SKM-1 treated with dmso at 0.1 percent for 144 hours (cell line): ENCODE measurements at regions not wholly inside any gene's neighbourhood (a gene's known extent, or its start where the extent isn't known, plus 50 kb on each side); places are given as distances from the start of the nearest gene placed in this dataset.

Experiments used
- DNase-seq: peaks from one replicate; lab custom pipeline; 2025; ENCODE audit not compliant: unreplicated experiment; lab: John Stamatoyannopoulos, UW

- DNase-seq = no peak
Observed at GRCh38 chr13:47081850-47082249, 185.0 kb upstream of the HTR2A start.

GRCh38 chr13:47081246-47081645 is 184.4 kb upstream of the HTR2A start:
- DNase-seq = no peak

- no peak for DNase-seq
Observed at GRCh38 chr13:47080621-47081020, 183.8 kb upstream of the HTR2A start.

GRCh38 chr13:47076500-47076899 is 179.6 kb upstream of the HTR2A start:
- DNase-seq = no peak

- no peak for DNase-seq
Observed at GRCh38 chr13:47069133-47069532, 172.3 kb upstream of the HTR2A start.

- no peak for DNase-seq
Observed at GRCh38 chr13:47067306-47067705, 170.5 kb upstream of the HTR2A start.

GRCh38 chr13:47066226-47066625 is 169.4 kb upstream of the HTR2A start:
- no peak for DNase-seq

- no peak for DNase-seq
Observed at GRCh38 chr13:47064381-47064780, 167.5 kb upstream of the HTR2A start.

GRCh38 chr13:47049276-47049989 is 152.6 kb upstream of the HTR2A start:
- no peak for DNase-seq

- no peak for DNase-seq
Observed at GRCh38 chr13:47046706-47047105, 149.9 kb upstream of the HTR2A start.

- DNase-seq = no peak
Observed at GRCh38 chr13:47044842-47045241, 148.0 kb upstream of the HTR2A start.

GRCh38 chr13:47039106-47039505 is 142.3 kb upstream of the HTR2A start:
- no peak for DNase-seq

- no peak for DNase-seq
Observed at GRCh38 chr13:47038188-47038587, 141.3 kb upstream of the HTR2A start.

GRCh38 chr13:47036294-47037008 is 139.6 kb upstream of the HTR2A start:
- DNase-seq = no peak

GRCh38 chr13:47033216-47033615 is 136.4 kb upstream of the HTR2A start:
- no peak for DNase-seq

- DNase-seq = no peak
Observed at GRCh38 chr13:47027780-47028437, 131.1 kb upstream of the HTR2A start.

- DNase-seq = no peak
Observed at GRCh38 chr13:47025791-47026447, 129.1 kb upstream of the HTR2A start.

- DNase-seq = no peak
Observed at GRCh38 chr13:47019977-47020376, 123.1 kb upstream of the HTR2A start.

GRCh38 chr13:47017476-47017875 is 120.6 kb upstream of the HTR2A start:
- DNase-seq = no peak

GRCh38 chr13:47008318-47008717 is 111.5 kb upstream of the HTR2A start:
- DNase-seq = no peak

- DNase-seq = no peak
Observed at GRCh38 chr13:47005756-47006414, 109.0 kb upstream of the HTR2A start.
